Ecto neural progenitor cell (in vitro differentiated cells): ENCODE measurements at regions not wholly inside any gene's neighbourhood (a gene's known extent, or its start where the extent isn't known, plus 50 kb on each side); places are given as distances from the start of the nearest gene placed in this dataset.
"Not testable (repeated sequence)": the region's sequence is repeated elsewhere in the genome, so short reads cannot be mapped to it uniquely, and the experiment has no call there.

Experiments used
- DNase-seq: peaks from one replicate; pipeline ENCODE4 v3.0.0-alpha.2; 2018; ENCODE audit warnings: low spot score

GRCh38 chr4:123026015-123026414 is 103.6 kb upstream of the NUDT6 start:
- DNase-seq: not testable (repeated sequence)

GRCh38 chr4:123031664-123032063 is 109.3 kb upstream of the NUDT6 start:
- DNase-seq: no peak

GRCh38 chr4:123034023-123034422 is 111.6 kb upstream of the NUDT6 start:
- DNase-seq: no peak

- DNase-seq: no peak
These were observed 112.8 kb upstream of the NUDT6 start for GRCh38 chr4:123035239-123035638.

GRCh38 chr4:123037804-123038203 is 115.4 kb upstream of the NUDT6 start:
- DNase-seq: no peak

- DNase-seq: no peak
These were observed 119.7 kb upstream of the NUDT6 start for GRCh38 chr4:123042095-123042494.

- no peak for DNase-seq
These were observed 120.6 kb upstream of the NUDT6 start for GRCh38 chr4:123043013-123043412.

GRCh38 chr4:123043793-123044425 is 121.5 kb upstream of the NUDT6 start:
- DNase-seq: no peak

- DNase-seq: no peak
These were observed 123.7 kb upstream of the NUDT6 start for GRCh38 chr4:123046096-123046495.

GRCh38 chr4:123050018-123050417 is 127.6 kb upstream of the NUDT6 start:
- no peak for DNase-seq

GRCh38 chr4:123052007-123052406 is 129.6 kb upstream of the NUDT6 start:
- DNase-seq: no peak

GRCh38 chr4:123055943-123056342 is 133.5 kb upstream of the NUDT6 start:
- DNase-seq: no peak

- no peak for DNase-seq
These were observed 137.8 kb upstream of the NUDT6 start for GRCh38 chr4:123060039-123060770.

GRCh38 chr4:123064390-123064789 is 142.0 kb upstream of the NUDT6 start:
- no peak for DNase-seq

- no peak for DNase-seq
These were observed 145.7 kb upstream of the NUDT6 start for GRCh38 chr4:123068081-123068480.

GRCh38 chr4:123072060-123072459 is 149.7 kb upstream of the NUDT6 start:
- DNase-seq: no peak

GRCh38 chr4:123073650-123074049 is 151.3 kb upstream of the NUDT6 start:
- no peak for DNase-seq

- DNase-seq: no peak
These were observed 154.9 kb upstream of the NUDT6 start for GRCh38 chr4:123077330-123077729.

- no peak for DNase-seq
These were observed 159.6 kb upstream of the NUDT6 start for GRCh38 chr4:123081971-123082370.

GRCh38 chr4:123083646-123084045 is 161.2 kb upstream of the NUDT6 start:
- DNase-seq: no peak

- DNase-seq: no peak
These were observed 166.1 kb upstream of the NUDT6 start for GRCh38 chr4:123088501-123088900.

- DNase-seq: no peak
These were observed 168.5 kb upstream of the NUDT6 start for GRCh38 chr4:123090886-123091285.

- DNase-seq: no peak
These were observed 170.2 kb upstream of the NUDT6 start for GRCh38 chr4:123092586-123092985.

- DNase-seq: no peak
These were observed 170.8 kb upstream of the NUDT6 start for GRCh38 chr4:123093236-123093635.
